Activated CD4-positive, alpha-beta memory T cell treated with anti-CD3 and anti-CD28 coated beads, Interleukin-2, amount 10 ng/mL, durations not matched to agents 7 days and 5 days (primary cell): ENCODE measurements at regions not wholly inside any gene's neighbourhood (a gene's known extent, or its start where the extent isn't known, plus 50 kb on each side); places are given as distances from the start of the nearest gene placed in this dataset.

ENCODE experiments used
- CTCF ChIA-PET: fragments of 350-600 bp; sonication (Branson Sonifier 250); formaldehyde crosslinking; loops from one replicate; lab custom pipeline; 2021; ENCODE audit warnings: antibody characterized with exemption, inconsistent platforms; lab: Charles Lee
- POLR2A ChIA-PET: fragments of 350-600 bp; sonication (Branson Sonifier 250); formaldehyde crosslinking; loops from one replicate; lab custom pipeline; 2021; ENCODE audit warnings: antibody characterized with exemption; lab: Charles Lee
- DNase-seq: peaks from one replicate; pipeline ENCODE4 v3.0.0-alpha.2; 2020
- H3K27ac Mint-ChIP-seq: one replicate; pipeline ENCODE4 v1.8.0; 2021; ENCODE audit warnings: mild to moderate bottlenecking, mixed read lengths
- H3K27me3 Mint-ChIP-seq: one replicate; pipeline ENCODE4 v1.8.0; 2021; ENCODE audit warnings: mixed read lengths
- H3K36me3 Mint-ChIP-seq: one replicate; pipeline ENCODE4 v1.8.0; 2021; ENCODE audit warnings: low read depth, mixed read lengths
- H3K4me1 Mint-ChIP-seq: one replicate; pipeline ENCODE4 v1.8.0; 2021; ENCODE audit warnings: mixed read lengths
- H3K4me3 Mint-ChIP-seq: one replicate; pipeline ENCODE4 v1.8.0; 2021; ENCODE audit warnings: mild to moderate bottlenecking, mixed read lengths
- H3K9me3 Mint-ChIP-seq: one replicate; pipeline ENCODE4 v1.8.0; 2021; ENCODE audit warnings: mixed read lengths

DNA sequence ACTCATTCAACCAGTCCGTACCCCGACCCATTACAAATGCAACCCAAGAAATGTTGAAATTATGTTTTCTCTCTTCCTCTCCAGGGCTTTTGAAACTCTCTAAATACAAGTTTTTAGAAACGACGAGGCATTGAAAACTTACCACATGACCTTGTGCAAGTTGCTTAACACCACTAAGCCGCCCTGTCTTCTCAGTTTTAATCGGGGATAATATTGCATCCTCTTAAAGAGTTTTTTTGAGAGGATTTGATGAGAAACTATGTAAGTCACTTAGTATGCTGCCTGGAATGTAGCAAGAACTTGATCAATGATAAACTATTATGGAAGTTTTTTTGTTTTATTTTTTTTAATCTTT lies 149.0 kb upstream of the FAM20A start:
- no peaks in the 10 kb centered on the region for H3K27me3 Mint-ChIP-seq
- H3K9me3 Mint-ChIP-seq, result no peaks in the 10 kb centered on the region
- no peaks in the 10 kb centered on the region for H3K36me3 Mint-ChIP-seq
- CTCF ChIA-PET, result no interaction called here
- no peak overlapping the region for H3K4me3 Mint-ChIP-seq
- POLR2A ChIA-PET, result no interaction called here
- H3K27ac Mint-ChIP-seq, result no peak overlapping the region
- no peaks in the 10 kb centered on the region for H3K4me1 Mint-ChIP-seq
- DNase-seq, result no peak

GRCh38 chr17:68749349-68750207 lies 148.4 kb upstream of the FAM20A start:
- ChIA-PET CTCF (no interaction called here), POLR2A (no interaction called here)
- Mint-ChIP-seq H3K4me1 (no peaks in the 10 kb centered on the region), H3K9me3 (no peaks in the 10 kb centered on the region), H3K27me3 (no peaks in the 10 kb centered on the region), H3K4me3 (no peak overlapping the region), H3K27ac (no peak overlapping the region), H3K36me3 (no peaks in the 10 kb centered on the region)
- no peak for DNase-seq

- Mint-ChIP-seq H3K9me3 (no peaks in the 10 kb centered on the region), H3K27ac (no peak overlapping the region), H3K4me1 (no peaks in the 10 kb centered on the region), H3K4me3 (no peak overlapping the region), H3K36me3 (no peaks in the 10 kb centered on the region), H3K27me3 (peaks cover 4% of the 10 kb centered on the region)
- ChIA-PET POLR2A (no interaction called here), CTCF (no interaction called here)
- DNase-seq, result no peak
These were observed 147.2 kb upstream of the FAM20A start for GRCh38 chr17:68748381-68748780.

- no peaks in the 10 kb centered on the region for H3K36me3 Mint-ChIP-seq
- no peak overlapping the region for H3K4me3 Mint-ChIP-seq
- DNase-seq, result no peak
- H3K9me3 Mint-ChIP-seq, result no peaks in the 10 kb centered on the region
- no peak overlapping the region for H3K27ac Mint-ChIP-seq
- ChIA-PET CTCF (no interaction called here), POLR2A (no interaction called here)
- no peaks in the 10 kb centered on the region for H3K4me1 Mint-ChIP-seq
- peaks cover 24% of the 10 kb centered on the region for H3K27me3 Mint-ChIP-seq
These were observed 139.6 kb upstream of the FAM20A start for GRCh38 chr17:68740555-68741447.

DNA sequence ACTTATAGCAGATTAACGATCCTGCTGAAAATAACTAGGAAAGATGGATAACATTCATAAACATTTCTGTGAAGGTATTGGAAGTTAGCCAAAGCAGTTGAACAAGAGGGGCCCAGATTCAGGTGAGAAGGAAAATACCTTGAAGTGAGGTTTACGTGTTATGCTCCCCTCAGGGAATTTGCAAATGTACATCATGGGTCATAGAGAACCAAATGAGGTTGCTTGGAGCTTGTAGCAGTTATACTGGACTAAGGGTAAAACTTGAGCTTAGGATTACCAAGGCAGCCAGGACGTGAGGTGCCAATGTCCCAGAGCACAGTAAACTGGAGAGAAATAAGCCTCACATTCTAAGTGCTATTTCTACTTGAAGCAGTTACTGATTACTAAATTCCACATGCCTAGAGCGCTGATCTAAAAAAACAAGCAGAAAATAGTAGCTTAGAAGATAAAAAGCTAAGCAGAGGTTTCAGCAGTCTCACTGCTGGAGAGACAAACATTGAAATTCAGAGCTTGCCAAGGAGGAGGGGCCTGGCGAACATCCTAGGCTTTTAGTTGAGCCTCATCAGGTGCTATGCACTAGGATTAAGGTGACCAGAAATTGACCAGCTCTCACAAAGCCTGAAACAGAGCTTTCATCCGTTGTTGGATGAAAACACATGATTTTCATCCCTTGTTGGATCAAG lies 136.7 kb upstream of the FAM20A start:
- Mint-ChIP-seq H3K4me3 (no peak overlapping the region), H3K4me1 (no peaks in the 10 kb centered on the region), H3K27me3 (peaks cover 21% of the 10 kb centered on the region), H3K36me3 (no peaks in the 10 kb centered on the region), H3K27ac (no peak overlapping the region), H3K9me3 (no peaks in the 10 kb centered on the region)
- DNase-seq, result no peak
- POLR2A ChIA-PET, result no interaction called here
- CTCF ChIA-PET, result interaction anchor here (0.8 kb wide), 1 partner anchor 37 kb away, joined by 3 read pairs; no protein-coding TSS in a partner anchor

GRCh38 chr17:68734931-68735330 lies 133.8 kb upstream of the FAM20A start:
- no peaks in the 10 kb centered on the region for H3K9me3 Mint-ChIP-seq
- H3K4me3 Mint-ChIP-seq, result no peak overlapping the region
- H3K36me3 Mint-ChIP-seq, result no peaks in the 10 kb centered on the region
- ChIA-PET CTCF (interaction anchor here (0.6 kb wide), 1 partner anchor 36 kb away, joined by 3 read pairs; no protein-coding TSS in a partner anchor), POLR2A (no interaction called here)
- H3K27me3 Mint-ChIP-seq, result peaks cover 12% of the 10 kb centered on the region
- DNase-seq, result no peak
- H3K27ac Mint-ChIP-seq, result no peak overlapping the region
- no peaks in the 10 kb centered on the region for H3K4me1 Mint-ChIP-seq

DNA sequence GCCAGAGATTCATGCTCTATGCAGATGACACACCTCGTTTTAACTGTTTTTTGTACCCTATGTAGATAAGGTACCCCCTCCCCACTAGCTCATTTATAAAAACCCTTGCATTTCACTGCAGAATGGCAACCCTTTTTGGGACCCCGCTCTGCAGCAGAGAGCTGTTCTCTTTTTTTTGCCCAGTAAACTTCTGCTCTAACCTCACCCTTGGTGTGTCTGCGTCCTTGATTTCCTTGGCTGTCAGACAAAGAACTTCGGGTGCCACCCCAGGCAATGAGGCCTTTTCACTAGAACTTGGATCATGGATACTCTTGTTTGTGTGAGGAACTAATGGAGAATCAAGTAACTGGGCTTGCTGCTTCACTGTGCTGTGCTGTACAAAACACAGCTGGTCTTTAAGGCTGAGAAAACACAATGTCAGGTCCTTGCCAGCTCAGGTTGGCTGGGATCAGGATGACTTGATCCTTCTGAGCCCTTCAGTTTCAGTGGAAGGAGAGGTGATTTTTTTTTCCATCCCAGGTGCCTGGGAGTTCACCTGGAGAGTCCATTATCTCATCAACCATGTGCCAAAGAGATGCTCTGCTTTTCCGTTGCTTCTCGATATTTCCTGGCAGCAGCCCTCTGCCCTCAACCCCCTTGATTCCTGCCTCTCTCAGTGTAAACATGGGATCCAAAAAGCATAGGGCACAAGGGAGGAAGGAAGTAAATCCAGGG lies 133.2 kb upstream of the FAM20A start:
- no peak overlapping the region for H3K27ac Mint-ChIP-seq
- H3K36me3 Mint-ChIP-seq, result no peaks in the 10 kb centered on the region
- no peaks in the 10 kb centered on the region for H3K4me1 Mint-ChIP-seq
- CTCF ChIA-PET, result no interaction called here
- no peak for DNase-seq
- no peaks in the 10 kb centered on the region for H3K9me3 Mint-ChIP-seq
- no peak overlapping the region for H3K4me3 Mint-ChIP-seq
- peaks cover 12% of the 10 kb centered on the region for H3K27me3 Mint-ChIP-seq
- POLR2A ChIA-PET, result no interaction called here

DNA sequence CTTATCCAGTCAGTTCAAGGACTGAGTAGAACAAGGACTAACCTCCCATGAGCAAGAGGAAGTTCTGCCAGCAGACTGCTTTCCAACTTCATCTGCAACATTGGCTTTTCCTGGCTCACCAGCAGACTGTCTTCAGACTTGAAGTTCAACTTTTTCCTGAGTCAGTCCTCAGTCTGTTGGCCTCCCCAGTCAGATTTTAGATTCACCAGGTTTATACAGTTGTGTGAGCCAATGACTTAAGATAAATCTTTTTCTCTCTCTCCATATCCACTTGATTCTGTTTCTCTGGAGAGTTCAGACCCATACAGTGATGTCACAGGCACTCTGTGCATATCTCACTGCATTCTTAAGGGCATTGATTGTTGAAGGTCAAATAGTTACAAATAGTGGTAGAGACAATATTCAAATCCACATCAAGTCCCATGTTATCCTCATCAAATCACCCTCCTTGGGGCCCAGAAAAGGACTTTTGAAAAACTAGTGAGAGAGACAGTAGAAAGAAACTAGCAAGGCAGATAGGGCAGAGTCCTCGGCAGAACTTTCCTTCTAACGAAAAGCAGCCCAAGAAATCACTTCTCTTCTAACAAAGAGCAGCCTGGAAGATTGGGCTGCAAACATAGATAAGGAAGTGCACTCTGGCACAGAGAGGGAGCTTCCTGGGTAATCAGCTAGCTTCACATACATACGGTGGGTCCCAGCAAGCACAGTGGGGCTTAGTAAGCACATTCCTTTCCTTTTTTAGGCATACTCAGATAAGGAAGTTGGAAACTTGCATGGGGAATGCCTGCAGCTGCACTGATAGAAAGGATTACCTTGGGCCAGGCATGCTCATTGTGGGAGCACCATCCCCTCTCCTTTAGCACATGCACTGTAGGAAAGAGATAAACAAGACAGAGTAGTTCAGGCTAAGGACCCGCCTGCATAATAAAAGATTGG lies 132.3 kb upstream of the FAM20A start:
- no peaks in the 10 kb centered on the region for H3K36me3 Mint-ChIP-seq
- DNase-seq, result no peak
- no peak overlapping the region for H3K27ac Mint-ChIP-seq
- CTCF ChIA-PET, result no interaction called here
- POLR2A ChIA-PET, result no interaction called here
- peaks cover 8% of the 10 kb centered on the region for H3K27me3 Mint-ChIP-seq
- H3K4me1 Mint-ChIP-seq, result no peaks in the 10 kb centered on the region
- no peaks in the 10 kb centered on the region for H3K9me3 Mint-ChIP-seq
- no peak overlapping the region for H3K4me3 Mint-ChIP-seq

DNA sequence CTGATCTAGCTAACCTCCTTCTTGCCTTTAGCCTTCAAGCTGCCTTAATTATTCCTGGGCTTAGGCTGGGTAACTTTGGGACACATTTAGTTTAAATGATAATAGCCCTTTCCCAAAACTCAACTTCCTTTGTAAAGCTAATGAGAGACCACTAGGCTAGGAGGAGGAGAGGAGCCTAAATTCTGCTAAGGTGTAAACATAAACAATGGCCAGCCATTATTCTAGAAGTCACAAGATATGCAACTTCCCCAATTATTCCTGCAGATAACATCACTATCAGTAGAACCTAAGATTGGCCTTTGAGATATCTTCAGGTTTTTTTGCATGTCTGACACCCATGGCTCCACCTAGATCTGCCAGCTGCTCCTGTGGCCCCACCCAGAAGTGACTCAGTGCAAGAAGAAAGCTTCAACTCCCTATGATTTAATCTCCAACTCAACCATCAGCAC lies 131.2 kb upstream of the FAM20A start:
- Mint-ChIP-seq H3K4me3 (no peak overlapping the region), H3K27me3 (peaks cover 4% of the 10 kb centered on the region), H3K9me3 (no peaks in the 10 kb centered on the region), H3K4me1 (no peaks in the 10 kb centered on the region), H3K36me3 (no peaks in the 10 kb centered on the region), H3K27ac (no peak overlapping the region)
- POLR2A ChIA-PET, result no interaction called here
- CTCF ChIA-PET, result no interaction called here
- no peak for DNase-seq

- no peak for DNase-seq
- H3K9me3 Mint-ChIP-seq, result no peaks in the 10 kb centered on the region
- H3K4me1 Mint-ChIP-seq, result no peaks in the 10 kb centered on the region
- no peak overlapping the region for H3K4me3 Mint-ChIP-seq
- ChIA-PET CTCF (no interaction called here), POLR2A (no interaction called here)
- no peak overlapping the region for H3K27ac Mint-ChIP-seq
- peaks cover 7% of the 10 kb centered on the region for H3K27me3 Mint-ChIP-seq
- H3K36me3 Mint-ChIP-seq, result no peaks in the 10 kb centered on the region
These were observed 130.3 kb upstream of the FAM20A start for GRCh38 chr17:68731465-68731864.

DNA sequence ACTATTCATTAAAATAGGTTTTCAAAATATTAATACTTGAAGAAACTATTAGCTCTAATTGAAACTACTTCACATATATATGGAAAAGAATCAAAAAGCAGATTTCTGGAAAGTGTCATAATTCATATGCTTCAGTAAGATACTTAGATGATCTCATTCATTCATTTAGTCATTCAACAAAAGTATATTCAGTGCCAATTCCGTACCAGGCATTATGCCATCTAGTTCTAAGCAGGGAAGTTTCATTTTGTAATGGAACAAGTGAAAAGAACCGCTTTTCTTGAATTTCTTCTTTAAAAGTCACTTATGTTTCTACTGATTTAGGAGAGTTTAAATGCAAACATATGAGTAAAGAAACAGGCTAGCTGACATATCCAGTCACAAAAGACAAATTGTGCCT lies 118.3 kb upstream of the FAM20A start:
- no peak overlapping the region for H3K27ac Mint-ChIP-seq
- peaks cover 17% of the 10 kb centered on the region for H3K27me3 Mint-ChIP-seq
- CTCF ChIA-PET, result interaction anchor here (0.6 kb wide), 1 partner anchor 505 kb away, joined by 3 read pairs; no protein-coding TSS in a partner anchor
- no peaks in the 10 kb centered on the region for H3K9me3 Mint-ChIP-seq
- H3K36me3 Mint-ChIP-seq, result no peaks in the 10 kb centered on the region
- no peak for DNase-seq
- POLR2A ChIA-PET, result no interaction called here
- no peak overlapping the region for H3K4me3 Mint-ChIP-seq
- H3K4me1 Mint-ChIP-seq, result no peaks in the 10 kb centered on the region

GRCh38 chr17:68718926-68719325 lies 117.8 kb upstream of the FAM20A start:
- ChIA-PET CTCF (interaction anchor here (0.6 kb wide), 1 partner anchor 506 kb away, joined by 3 read pairs; no protein-coding TSS in a partner anchor), POLR2A (no interaction called here)
- no peak for DNase-seq
- Mint-ChIP-seq H3K36me3 (no peaks in the 10 kb centered on the region), H3K27me3 (peaks cover 16% of the 10 kb centered on the region), H3K4me1 (no peaks in the 10 kb centered on the region), H3K4me3 (no peak overlapping the region), H3K27ac (no peak overlapping the region), H3K9me3 (no peaks in the 10 kb centered on the region)
